A549 (cell line): ENCODE measurements at regions not wholly inside any gene's neighbourhood (a gene's known extent, or its start where the extent isn't known, plus 50 kb on each side); places are given as distances from the start of the nearest gene placed in this dataset.

Source experiments
- ATAC-seq, 2 experiments: fragments of 200-7000 bp in 1 of 2; fragments of >200 bp in 1 of 2; cut with Nextera tagmentation in 1 of 2; cut with Tn5 transposase in 1 of 2; 3 replicates each; pipeline versions ENCODE4 v1.8.0 to v1.9.1; 2018 to 2020; ENCODE audit warnings: mild to moderate bottlenecking in 1 of 2, moderate library complexity in 1 of 2
- CTCF ChIA-PET: fragments of 300-600 bp; sonication (Branson Sonifier 250); formaldehyde crosslinking; extraction: SDS; loops from one replicate; lab custom pipeline; 2021; ENCODE audit warnings: antibody characterized with exemption, inconsistent platforms; lab: Yijun Ruan, JAX
- POLR2A ChIA-PET: fragments of 350-600 bp; formaldehyde crosslinking; extraction: SDS; loops from one replicate; lab custom pipeline; 2021; ENCODE audit warnings: antibody characterized with exemption, inconsistent platforms; lab: Yijun Ruan, JAX
- DNase-seq, 2 experiments: peaks; one replicate each; pipeline versions ENCODE4 v3.0.0 to v3.0.0-alpha.2; 2011 to 2016; ENCODE audit warnings: low read depth in 1 of 2, low spot score in 1 of 2
- FAIRE-seq: peaks from 2 replicates; lab custom pipeline; 2011; peaks lifted over from hg19 to GRCh38; lab: Jason Lieb, UNC
- H3K27ac ChIP-seq, 2 experiments: fragments of >200 bp; sonication (Bioruptor Twin); formaldehyde crosslinking; 3 replicates each; pipeline ENCODE4 v1.5.1; 2016 to 2017
- H3K4me1 ChIP-seq: fragments of >200 bp; sonication (Bioruptor Twin); formaldehyde crosslinking; 3 replicates; pipeline ENCODE4 v1.6.1; 2016
- H3K4me2 ChIP-seq: fragments of >200 bp; sonication (Bioruptor Twin); formaldehyde crosslinking; 3 replicates; pipeline ENCODE4 v1.6.1; 2016
- H3K4me3 ChIP-seq: fragments of >200 bp; sonication (Bioruptor Twin); formaldehyde crosslinking; 3 replicates; pipeline ENCODE4 v1.5.1; 2016
- H3K9me3 ChIP-seq: fragments of >200 bp; sonication (Bioruptor Twin); formaldehyde crosslinking; 3 replicates; pipeline ENCODE4 v1.6.1; 2016
- BHLHE40 ChIP-seq: IDR thresholded peaks from 2 replicates; pipeline ENCODE4 v1.6.1; 2012; ENCODE audit warnings: low read depth, low read length, inconsistent platforms
- CHD4 ChIP-seq: fragments of 200-600 bp; sonication (generic); IDR thresholded peaks from 2 replicates; pipeline ENCODE4 v1.6.1; 2016; ENCODE audit warnings: antibody characterized with exemption, mild to moderate bottlenecking, borderline replicate concordance
- EP300 ChIP-seq, 2 experiments: fragments of >200 bp; sonication (Bioruptor Twin); formaldehyde crosslinking; IDR thresholded peaks; 2 replicates in 1 of 2; 3 replicates in 1 of 2; pipeline ENCODE4 v1.6.1; 2016 to 2017
- ESRRA ChIP-seq: fragments of 150-350 bp; IDR thresholded peaks from 2 replicates; pipeline ENCODE4 v1.6.1; 2014; ENCODE audit warnings: mild to moderate bottlenecking, low read length, borderline replicate concordance
- GATA3 ChIP-seq: IDR thresholded peaks from 2 replicates; pipeline ENCODE4 v1.6.1; 2012; ENCODE audit warnings: borderline replicate concordance
- KDM5A ChIP-seq: fragments of 200-600 bp; sonication (generic); IDR thresholded peaks from 2 replicates; pipeline ENCODE4 v1.6.1; 2016; ENCODE audit warnings: antibody characterized with exemption, mild to moderate bottlenecking
- MAFK ChIP-seq: fragments of 450-650 bp; IDR thresholded peaks from 2 replicates; pipeline ENCODE4 v1.6.1; 2014; ENCODE audit not compliant: partially characterized antibody
- NPAS2 ChIP-seq: fragments of 250-450 bp; sonication (Bioruptor Pico); IDR thresholded peaks from 2 replicates; pipeline ENCODE4 v1.8.0; 2022; ENCODE audit warnings: mild to moderate bottlenecking, moderate library complexity, borderline replicate concordance
- NR3C1 ChIP-seq: fragments of >200 bp; sonication (Bioruptor Twin); formaldehyde crosslinking; IDR thresholded peaks from 3 replicates; pipeline ENCODE4 v1.6.1; 2017
- RARB ChIP-seq: fragments of 250-450 bp; sonication (Bioruptor Pico); IDR thresholded peaks from 2 replicates; pipeline ENCODE4 v1.8.0; 2021; ENCODE audit warnings: mild to moderate bottlenecking, moderate library complexity
- RCOR1 ChIP-seq: fragments of 150-350 bp; IDR thresholded peaks from 2 replicates; pipeline ENCODE4 v1.6.1; 2014; ENCODE audit warnings: antibody characterized with exemption, low read length, low read depth
- SREBF2 ChIP-seq: fragments of 450-650 bp; IDR thresholded peaks from 2 replicates; pipeline ENCODE4 v1.6.1; 2014; ENCODE audit warnings: mild to moderate bottlenecking, moderate library complexity
- TFCP2L1 ChIP-seq: fragments of 250-450 bp; sonication (Bioruptor Pico); IDR thresholded peaks from 2 replicates; pipeline ENCODE4 v1.5.0; 2021; ENCODE audit warnings: mild to moderate bottlenecking
- TP53 ChIP-seq: fragments of 250-450 bp; sonication (Bioruptor Pico); IDR thresholded peaks from 2 replicates; pipeline ENCODE4 v1.5.0; 2021; ENCODE audit warnings: mild to moderate bottlenecking, moderate library complexity
- ZNF302 ChIP-seq: fragments of 250-450 bp; sonication (Bioruptor Pico); IDR thresholded peaks from 2 replicates; pipeline ENCODE4 v1.9.0; 2021; ENCODE audit warnings: inconsistent platforms, mild to moderate bottlenecking, moderate library complexity
- ZSCAN20 ChIP-seq: fragments of 250-450 bp; sonication (Bioruptor Pico); IDR thresholded peaks from 2 replicates; pipeline ENCODE4 v1.8.0; 2022; ENCODE audit warnings: mild to moderate bottlenecking, moderate library complexity
- WGBS: methylation state at CpG from one replicate; pipeline ENCODE4 v1.1.6; 2017; ENCODE audit errors: missing lambda C conversion rate; 5-methylcytosine and 5-hydroxymethylcytosine counted together
- TF ChIP-seq, protein P1 (sequence below): IDR thresholded peaks from 2 replicates; pipeline ENCODE4 v1.6.1; 2012
- TF ChIP-seq, protein P2 (sequence below): fragments of >200 bp; sonication (Bioruptor Twin); formaldehyde crosslinking; IDR thresholded peaks from 2 replicates; pipeline ENCODE4 v1.6.1; 2016
- TF ChIP-seq, protein P3 (sequence below): IDR thresholded peaks from 2 replicates; pipeline ENCODE4 v1.6.1; 2012
- TF ChIP-seq, protein P4 (sequence below): fragments of >200 bp; sonication (Bioruptor Twin); formaldehyde crosslinking; IDR thresholded peaks from 3 replicates; pipeline ENCODE4 v1.6.1; 2016
- TF ChIP-seq, protein P5 (sequence below): fragments of 200-600 bp; sonication (generic); IDR thresholded peaks from 2 replicates; pipeline ENCODE4 v1.6.1; 2016; ENCODE audit warnings: antibody characterized with exemption, mild to moderate bottlenecking, moderate library complexity

DNA sequence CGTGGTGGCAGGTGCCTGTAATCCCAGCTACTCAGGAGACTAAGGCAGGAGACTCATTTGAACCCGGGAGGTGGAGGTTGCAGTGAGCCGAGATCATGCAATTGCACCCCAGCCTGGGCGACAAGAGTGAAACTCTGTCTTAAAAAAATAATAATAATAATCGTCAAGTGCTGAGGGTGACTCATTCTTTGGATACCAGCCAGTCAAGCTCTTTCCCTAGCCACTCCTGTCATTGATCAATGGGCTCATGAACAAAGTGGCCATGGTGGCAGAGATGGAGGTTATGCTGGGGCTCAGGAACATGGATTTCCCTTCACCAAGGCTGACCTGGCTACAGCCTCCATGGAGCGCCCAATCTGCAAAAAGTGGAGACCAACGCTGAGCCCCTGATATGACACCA lies 94.5 kb upstream of the HAAO start:
- ChIA-PET POLR2A (no interaction called here), CTCF (interaction anchor here (0.6 to 0.8 kb wide), 2 partner anchors 240 to 415 kb away, joined by 3 read pairs; no protein-coding TSS in a partner anchor)
- Histone ChIP-seq H3K9me3 (peaks cover 19% of the 10 kb centered on the region; the same call in 2 of the 3 replicates), H3K4me3 (no peak overlapping the region), H3K4me1 (no peaks in the 10 kb centered on the region), H3K27ac (no peak overlapping the region), H3K4me2 (no peak overlapping the region)
- ATAC-seq (no peak), FAIRE-seq (no peak), DNase-seq (no peak)
- TF ChIP-seq MAFK, result no peak
- TF ChIP-seq KDM5A, result no peak
- WGBS, result 51% methylated on average over 7 of the region's 7 CpGs

DNA sequence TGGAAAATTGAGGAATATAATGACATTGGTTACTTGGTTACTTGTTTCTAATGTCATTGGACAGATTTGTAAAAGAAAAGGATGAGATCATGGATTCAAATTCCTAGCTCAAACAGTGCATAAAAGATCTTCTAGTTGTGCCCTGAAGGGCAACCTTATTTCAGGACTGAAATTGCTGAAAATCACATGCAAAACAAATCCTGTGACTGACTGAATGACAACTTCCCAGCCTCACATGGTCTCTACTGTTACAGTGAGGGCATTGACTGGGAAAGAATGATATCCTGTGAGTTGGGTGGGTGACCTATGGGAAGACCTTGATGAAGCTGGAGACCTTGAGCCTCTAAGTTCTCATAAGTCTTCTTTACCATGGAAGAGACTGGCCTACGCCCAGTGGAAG lies 90.4 kb upstream of the HAAO start:
- Histone ChIP-seq H3K4me1 (no peaks in the 10 kb centered on the region), H3K9me3 (no peaks in the 10 kb centered on the region), H3K4me3 (no peak overlapping the region), H3K27ac (no peak overlapping the region), H3K4me2 (no peak overlapping the region)
- ChIA-PET CTCF (interaction anchor here (1.4 to 11.1 kb wide), 5 partner anchors 13 to 347 kb away, joined by 5 to 59 read pairs (median 7); no protein-coding TSS in a partner anchor), POLR2A (no interaction called here)
- WGBS, result 60% methylated on average over 1 of the region's 1 CpG
- no peak for ATAC-seq
- DNase-seq, result no peak
- FAIRE-seq, result no peak
- TF ChIP-seq TP53 (CRISPR knock-in tag) (no peak), GATA3 (no peak), NR3C1 (no peak), EP300 (IDR thresholded peaks at IDR 0.05) (no peak), MAFK (no peak), RCOR1 (no peak), KDM5A (no peak), SREBF2 (no peak), TFCP2L1 (CRISPR knock-in tag) (no peak)
- TF ChIP-seq, protein P1, sequence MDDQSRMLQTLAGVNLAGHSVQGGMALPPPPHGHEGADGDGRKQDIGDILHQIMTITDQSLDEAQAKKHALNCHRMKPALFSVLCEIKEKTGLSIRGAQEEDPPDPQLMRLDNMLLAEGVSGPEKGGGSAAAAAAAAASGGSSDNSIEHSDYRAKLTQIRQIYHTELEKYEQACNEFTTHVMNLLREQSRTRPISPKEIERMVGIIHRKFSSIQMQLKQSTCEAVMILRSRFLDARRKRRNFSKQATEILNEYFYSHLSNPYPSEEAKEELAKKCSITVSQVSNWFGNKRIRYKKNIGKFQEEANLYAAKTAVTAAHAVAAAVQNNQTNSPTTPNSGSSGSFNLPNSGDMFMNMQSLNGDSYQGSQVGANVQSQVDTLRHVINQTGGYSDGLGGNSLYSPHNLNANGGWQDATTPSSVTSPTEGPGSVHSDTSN, result no peak
- TF ChIP-seq, protein P2, sequence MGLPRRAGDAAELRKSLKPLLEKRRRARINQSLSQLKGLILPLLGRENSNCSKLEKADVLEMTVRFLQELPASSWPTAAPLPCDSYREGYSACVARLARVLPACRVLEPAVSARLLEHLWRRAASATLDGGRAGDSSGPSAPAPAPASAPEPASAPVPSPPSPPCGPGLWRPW, result no peak
- TF ChIP-seq, protein P3, sequence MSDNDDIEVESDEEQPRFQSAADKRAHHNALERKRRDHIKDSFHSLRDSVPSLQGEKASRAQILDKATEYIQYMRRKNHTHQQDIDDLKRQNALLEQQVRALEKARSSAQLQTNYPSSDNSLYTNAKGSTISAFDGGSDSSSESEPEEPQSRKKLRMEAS, result no peak
- TF ChIP-seq, all 56 proteins: peak for 0

DNA sequence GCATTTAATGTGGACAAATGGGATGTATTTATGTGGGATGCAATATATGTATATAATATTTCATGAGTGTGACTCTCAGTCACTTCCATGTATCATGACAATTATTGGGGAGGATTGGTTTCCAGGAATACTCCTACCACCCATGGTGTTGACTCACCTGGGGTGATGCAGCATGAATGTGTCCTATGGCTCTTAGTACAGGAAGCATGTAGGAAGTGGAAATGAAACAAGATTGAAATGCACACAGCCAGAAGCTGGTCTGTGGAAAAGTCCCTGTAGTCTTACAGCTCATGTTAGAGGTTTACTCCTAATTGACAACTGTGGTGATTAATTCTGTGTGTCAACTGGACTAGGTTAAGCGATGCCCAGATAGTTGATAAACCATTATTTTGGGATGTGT lies 89.3 kb upstream of the HAAO start:
- ATAC-seq, result no peak
- H3K4me1 ChIP-seq, result no peaks in the 10 kb centered on the region
- ChIA-PET CTCF (interaction anchor here (1.4 to 11.1 kb wide), 5 partner anchors 14 to 348 kb away, joined by 5 to 59 read pairs (median 7); no protein-coding TSS in a partner anchor), POLR2A (no interaction called here)
- no peak overlapping the region for H3K4me3 ChIP-seq
- no peak overlapping the region for H3K27ac ChIP-seq
- no peaks in the 10 kb centered on the region for H3K9me3 ChIP-seq
- no peak for DNase-seq
- no peak for FAIRE-seq
- TF ChIP-seq CHD4, result no peak
- no peak for TF ChIP-seq BHLHE40
- H3K4me2 ChIP-seq, result no peak overlapping the region
- WGBS, result 68% methylated on average over 1 of the region's 1 CpG

DNA sequence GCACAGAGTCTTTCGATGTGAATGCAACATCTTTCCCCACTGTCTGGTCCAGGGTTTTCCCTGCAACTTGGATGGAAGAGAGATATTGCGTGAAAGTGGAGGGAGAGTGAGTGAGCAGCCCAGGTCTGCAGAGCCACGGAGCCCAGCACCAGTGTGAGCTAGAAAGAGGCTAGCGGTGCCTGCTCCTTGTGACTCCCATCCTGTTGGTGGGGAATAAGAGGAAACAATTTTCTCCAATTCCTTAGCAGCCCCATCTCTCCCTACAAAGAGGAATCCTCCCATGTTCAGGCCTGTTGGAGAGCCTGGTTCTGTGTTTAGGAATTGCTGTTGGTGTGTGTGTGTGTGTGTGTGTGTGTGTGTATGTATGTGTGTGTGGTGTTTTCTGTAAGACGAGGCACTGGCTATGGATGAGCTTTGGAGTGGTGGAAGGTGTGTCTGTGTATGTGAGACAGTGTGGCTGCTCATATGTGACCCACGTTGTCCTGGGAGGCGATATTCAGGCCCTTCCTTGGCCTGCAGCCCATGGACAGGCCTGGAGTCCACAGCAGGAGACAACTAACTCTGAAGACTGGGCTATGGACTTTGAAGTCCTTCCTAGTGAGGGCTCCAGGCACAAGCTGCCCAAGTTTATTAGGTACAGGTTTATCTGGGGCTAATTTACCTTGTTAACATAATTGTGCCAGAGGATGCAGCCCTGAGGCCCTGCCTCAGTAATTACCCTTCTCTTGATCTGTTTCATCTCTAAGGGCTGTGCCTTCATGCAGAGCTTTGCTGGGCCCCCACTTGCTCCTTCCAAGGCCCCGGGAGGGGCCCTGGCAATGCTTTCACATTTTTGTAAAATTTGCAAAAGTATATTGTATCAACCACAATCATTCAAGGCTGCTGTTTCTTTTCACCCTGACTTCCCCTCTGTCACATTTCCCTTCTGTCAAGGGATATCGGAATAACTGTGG lies 88.6 kb upstream of the HAAO start:
- WGBS, result 82% methylated on average over 9 of the region's 9 CpGs
- DNase-seq (no peak), ATAC-seq (no peak; a peak in 1 of 6 replicates), FAIRE-seq (no peak)
- H3K4me1 ChIP-seq, result no peaks in the 10 kb centered on the region
- no peaks in the 10 kb centered on the region for H3K9me3 ChIP-seq
- H3K4me2 ChIP-seq, result no peak overlapping the region
- H3K4me3 ChIP-seq, result no peak overlapping the region
- H3K27ac ChIP-seq, result no peak overlapping the region
- ChIA-PET POLR2A (no interaction called here), CTCF (interaction anchor here (0.6 to 11.1 kb wide), 7 partner anchors 15 to 349 kb away, joined by 4 to 59 read pairs (median 7); no protein-coding TSS in a partner anchor)
- TF ChIP-seq NPAS2 (CRISPR knock-in tag) (no peak), ESRRA (no peak), ZNF302 (CRISPR knock-in tag) (no peak), ZSCAN20 (CRISPR knock-in tag) (no peak), RARB (CRISPR knock-in tag) (no peak)
- TF ChIP-seq, protein P4, sequence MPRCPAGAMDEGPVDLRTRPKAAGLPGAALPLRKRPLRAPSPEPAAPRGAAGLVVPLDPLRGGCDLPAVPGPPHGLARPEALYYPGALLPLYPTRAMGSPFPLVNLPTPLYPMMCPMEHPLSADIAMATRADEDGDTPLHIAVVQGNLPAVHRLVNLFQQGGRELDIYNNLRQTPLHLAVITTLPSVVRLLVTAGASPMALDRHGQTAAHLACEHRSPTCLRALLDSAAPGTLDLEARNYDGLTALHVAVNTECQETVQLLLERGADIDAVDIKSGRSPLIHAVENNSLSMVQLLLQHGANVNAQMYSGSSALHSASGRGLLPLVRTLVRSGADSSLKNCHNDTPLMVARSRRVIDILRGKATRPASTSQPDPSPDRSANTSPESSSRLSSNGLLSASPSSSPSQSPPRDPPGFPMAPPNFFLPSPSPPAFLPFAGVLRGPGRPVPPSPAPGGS, result no peak
- TF ChIP-seq, protein P1, result no peak
- TF ChIP-seq, protein P5, sequence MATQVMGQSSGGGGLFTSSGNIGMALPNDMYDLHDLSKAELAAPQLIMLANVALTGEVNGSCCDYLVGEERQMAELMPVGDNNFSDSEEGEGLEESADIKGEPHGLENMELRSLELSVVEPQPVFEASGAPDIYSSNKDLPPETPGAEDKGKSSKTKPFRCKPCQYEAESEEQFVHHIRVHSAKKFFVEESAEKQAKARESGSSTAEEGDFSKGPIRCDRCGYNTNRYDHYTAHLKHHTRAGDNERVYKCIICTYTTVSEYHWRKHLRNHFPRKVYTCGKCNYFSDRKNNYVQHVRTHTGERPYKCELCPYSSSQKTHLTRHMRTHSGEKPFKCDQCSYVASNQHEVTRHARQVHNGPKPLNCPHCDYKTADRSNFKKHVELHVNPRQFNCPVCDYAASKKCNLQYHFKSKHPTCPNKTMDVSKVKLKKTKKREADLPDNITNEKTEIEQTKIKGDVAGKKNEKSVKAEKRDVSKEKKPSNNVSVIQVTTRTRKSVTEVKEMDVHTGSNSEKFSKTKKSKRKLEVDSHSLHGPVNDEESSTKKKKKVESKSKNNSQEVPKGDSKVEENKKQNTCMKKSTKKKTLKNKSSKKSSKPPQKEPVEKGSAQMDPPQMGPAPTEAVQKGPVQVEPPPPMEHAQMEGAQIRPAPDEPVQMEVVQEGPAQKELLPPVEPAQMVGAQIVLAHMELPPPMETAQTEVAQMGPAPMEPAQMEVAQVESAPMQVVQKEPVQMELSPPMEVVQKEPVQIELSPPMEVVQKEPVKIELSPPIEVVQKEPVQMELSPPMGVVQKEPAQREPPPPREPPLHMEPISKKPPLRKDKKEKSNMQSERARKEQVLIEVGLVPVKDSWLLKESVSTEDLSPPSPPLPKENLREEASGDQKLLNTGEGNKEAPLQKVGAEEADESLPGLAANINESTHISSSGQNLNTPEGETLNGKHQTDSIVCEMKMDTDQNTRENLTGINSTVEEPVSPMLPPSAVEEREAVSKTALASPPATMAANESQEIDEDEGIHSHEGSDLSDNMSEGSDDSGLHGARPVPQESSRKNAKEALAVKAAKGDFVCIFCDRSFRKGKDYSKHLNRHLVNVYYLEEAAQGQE, result no peak
